ENCODE measurements at regions not wholly inside any gene's neighbourhood (a gene's known extent, or its start where the extent isn't known, plus 50 kb on each side); places are given as distances from the start of the nearest gene placed in this dataset.

- no peaks in the 10 kb centered on the region for H3K27me3 ChIP-seq (ENCODE audit: control insufficient read depth, insufficient read depth, low read length)
- no peak for TF ChIP-seq CTCF (IDR thresholded peaks at IDR 0.05)
- H3K36me3 Mint-ChIP-seq: peaks cover 9% of the 10 kb centered on the region
- no peak overlapping the region for H3K4me3 Mint-ChIP-seq
- H3K27me3 Mint-ChIP-seq (ENCODE audit: low read depth in 2 of 2): no peaks in the 10 kb centered on the region
- DNase-seq (no peak), ATAC-seq (no peak)
- no peaks in the 10 kb centered on the region for H3K9me3 ChIP-seq (ENCODE audit: control insufficient read depth, insufficient read depth, low read length)
- intact Hi-C loops (cut with micrococcal nuclease): no loop called here
- 85% methylated on average over 3 of the region's 5 CpGs for WGBS (ENCODE audit: insufficient coverage)
- no peaks in the 10 kb centered on the region for H3K4me1 ChIP-seq (ENCODE audit: control insufficient read depth, insufficient read depth, low read length)
- no peak overlapping the region for H3K27ac Mint-ChIP-seq
- H3K4me3 ChIP-seq (ENCODE audit: low read length): no peak overlapping the region
- H3K36me3 ChIP-seq (ENCODE audit: control insufficient read depth, insufficient read depth, low read length): no peaks in the 10 kb centered on the region
- H3K9me3 Mint-ChIP-seq: peaks cover 9 to 21% of the 10 kb centered on the region in 2 donors
- no peaks in the 10 kb centered on the region for H3K4me1 Mint-ChIP-seq
- no peak overlapping the region for H3K27ac ChIP-seq (ENCODE audit: low read length)
Measured at GRCh38 chr5:117299224-117299935, 724.8 kb upstream of the SEMA6A start.

- no peak for TF ChIP-seq CTCF (IDR thresholded peaks at IDR 0.05)
- no peak for ATAC-seq
Measured at GRCh38 chr5:117296872-117297271, 722.2 kb upstream of the SEMA6A start.

GRCh38 chr5:117295941-117296340, 721.3 kb upstream of the SEMA6A start:
- H3K4me3 ChIP-seq (ENCODE audit: low read length): no peak overlapping the region
- intact Hi-C loops (cut with micrococcal nuclease): no loop called here
- no peak overlapping the region for H3K27ac Mint-ChIP-seq
- TF ChIP-seq CTCF (IDR thresholded peaks at IDR 0.05): no peak
- H3K36me3 ChIP-seq (ENCODE audit: control insufficient read depth, insufficient read depth, low read length): no peaks in the 10 kb centered on the region
- H3K4me1 ChIP-seq (ENCODE audit: control insufficient read depth, insufficient read depth, low read length): no peaks in the 10 kb centered on the region
- DNase-seq: no peak
- H3K27me3 Mint-ChIP-seq (ENCODE audit: low read depth in 2 of 2): no peaks in the 10 kb centered on the region
- no peak overlapping the region for H3K4me3 Mint-ChIP-seq
- peaks cover 14 to 25% of the 10 kb centered on the region in 2 donors for H3K9me3 Mint-ChIP-seq
- ATAC-seq: no peak
- WGBS (ENCODE audit: insufficient coverage): no CpG with 5 or more reads among the region's 1 CpG
- H3K4me1 Mint-ChIP-seq: no peaks in the 10 kb centered on the region
- no peak overlapping the region for H3K27ac ChIP-seq (ENCODE audit: low read length)
- peaks cover 9% of the 10 kb centered on the region for H3K36me3 Mint-ChIP-seq
- H3K9me3 ChIP-seq (ENCODE audit: control insufficient read depth, insufficient read depth, low read length): no peaks in the 10 kb centered on the region
- no peaks in the 10 kb centered on the region for H3K27me3 ChIP-seq (ENCODE audit: control insufficient read depth, insufficient read depth, low read length)

More at GRCh38 chr5:117296872-117297271, 722.2 kb upstream of the SEMA6A start:
- Histone ChIP-seq H3K27me3 (ENCODE audit: control insufficient read depth, insufficient read depth, low read length) (no peaks in the 10 kb centered on the region), H3K9me3 (ENCODE audit: control insufficient read depth, insufficient read depth, low read length) (no peaks in the 10 kb centered on the region), H3K4me1 (ENCODE audit: control insufficient read depth, insufficient read depth, low read length) (no peaks in the 10 kb centered on the region), H3K36me3 (ENCODE audit: control insufficient read depth, insufficient read depth, low read length) (no peaks in the 10 kb centered on the region), H3K27ac (ENCODE audit: low read length) (no peak overlapping the region), H3K4me3 (ENCODE audit: low read length) (no peak overlapping the region)
- intact Hi-C loops (cut with micrococcal nuclease): no loop called here
- no peak overlapping the region for H3K27ac Mint-ChIP-seq
- H3K4me1 Mint-ChIP-seq: no peaks in the 10 kb centered on the region
- no peak overlapping the region for H3K4me3 Mint-ChIP-seq
- peaks cover 12 to 23% of the 10 kb centered on the region in 2 donors for H3K9me3 Mint-ChIP-seq
- 75% methylated on average over 1 of the region's 2 CpGs for WGBS (ENCODE audit: insufficient coverage)
- no peaks in the 10 kb centered on the region for H3K27me3 Mint-ChIP-seq (ENCODE audit: low read depth in 2 of 2)
- DNase-seq: no peak
- peaks cover 9% of the 10 kb centered on the region for H3K36me3 Mint-ChIP-seq

DNA sequence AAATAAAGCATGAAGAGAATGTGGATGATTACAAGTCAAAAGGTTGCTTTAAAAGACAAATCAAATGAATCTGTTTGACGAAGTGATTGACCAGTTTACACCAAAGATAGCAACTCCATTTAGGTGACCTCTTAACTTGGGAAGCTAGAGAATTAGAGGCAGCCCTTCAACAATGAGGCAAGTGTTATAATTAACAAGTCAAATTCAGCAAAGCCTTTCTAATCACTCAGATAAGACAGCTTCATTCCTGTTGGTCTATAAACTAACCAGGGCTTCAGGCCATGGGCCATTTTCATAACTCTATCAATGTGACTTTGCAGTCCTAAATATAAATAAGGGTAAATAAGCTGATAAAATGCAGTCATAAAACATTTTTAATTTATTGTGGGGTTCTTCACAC, 712.2 kb upstream of the SEMA6A start:
- Histone ChIP-seq H3K9me3 (ENCODE audit: control insufficient read depth, insufficient read depth, low read length) (no peaks in the 10 kb centered on the region), H3K36me3 (ENCODE audit: control insufficient read depth, insufficient read depth, low read length) (no peaks in the 10 kb centered on the region), H3K4me1 (ENCODE audit: control insufficient read depth, insufficient read depth, low read length) (no peaks in the 10 kb centered on the region), H3K27ac (ENCODE audit: low read length) (no peak overlapping the region), H3K4me3 (ENCODE audit: low read length) (no peak overlapping the region), H3K27me3 (ENCODE audit: control insufficient read depth, insufficient read depth, low read length) (no peaks in the 10 kb centered on the region)
- H3K4me1 Mint-ChIP-seq: no peaks in the 10 kb centered on the region
- no peak overlapping the region for H3K4me3 Mint-ChIP-seq
- no peaks in the 10 kb centered on the region for H3K27me3 Mint-ChIP-seq (ENCODE audit: low read depth in 2 of 2)
- intact Hi-C loops (cut with micrococcal nuclease): no loop called here
- no peak for DNase-seq
- no peak overlapping the region for H3K27ac Mint-ChIP-seq
- no peak for TF ChIP-seq CTCF (IDR thresholded peaks at IDR 0.05)
- H3K36me3 Mint-ChIP-seq: peaks cover 6% of the 10 kb centered on the region
- no peak for ATAC-seq
- 75% methylated on average over 1 of the region's 1 CpG for WGBS (ENCODE audit: insufficient coverage)
- H3K9me3 Mint-ChIP-seq: peaks cover 9 to 24% of the 10 kb centered on the region in 2 donors
